ENCODE measurements at regions not wholly inside any gene's neighbourhood (a gene's known extent, or its start where the extent isn't known, plus 50 kb on each side); places are given as distances from the start of the nearest gene placed in this dataset.

DNA sequence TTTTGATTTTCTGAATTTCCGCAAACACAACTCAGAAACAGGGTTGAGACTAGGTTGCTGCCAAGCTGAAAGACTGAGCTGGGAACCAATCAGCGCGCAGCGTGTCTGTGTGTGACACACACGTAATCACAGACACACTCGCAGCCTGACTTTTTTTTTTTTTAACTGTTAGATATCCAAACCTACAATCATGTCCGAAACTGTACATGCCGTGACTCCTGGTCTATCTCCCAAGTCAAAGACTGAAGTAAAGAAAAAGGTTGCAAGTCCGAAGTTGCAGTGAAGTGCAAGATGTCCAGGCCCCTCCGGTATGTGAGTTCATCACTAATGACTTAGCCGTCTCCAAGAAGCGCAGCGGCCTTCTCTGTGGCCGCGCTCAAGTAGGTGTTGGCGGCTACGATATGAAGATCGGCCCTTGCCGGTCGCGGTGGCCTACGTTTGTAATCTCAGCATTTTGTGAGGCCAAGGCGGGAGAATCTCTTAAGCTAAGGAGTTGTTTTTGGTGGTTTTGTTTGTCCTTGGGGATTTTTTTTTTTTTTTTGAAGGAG, 108.2 kb downstream of the HFE start:
- Histone ChIP-seq H2AFZ (ENCODE audit: low read depth, low read length) (no peak overlapping the region), H3K79me2 (ENCODE audit: insufficient read depth, low read length) (peaks cover 54% of the 10 kb centered on the region), H3K27ac (ENCODE audit: low read length) (peak overlapping the region; percentile 100), H3K4me2 (ENCODE audit: insufficient read depth, low read length) (peak overlapping the region; percentile 69), H3K4me3 (ENCODE audit: low read depth in 1 of 2, low read length in 2 of 2) (peak overlapping the region; percentile 75 to 76), H3K9me3 (ENCODE audit: insufficient read depth, low read length, severe bottlenecking) (no peaks in the 10 kb centered on the region), H3K9ac (ENCODE audit: low read depth, low read length) (peak overlapping the region; percentile 91), H4K20me1 (ENCODE audit: insufficient read depth, low read length) (peaks cover 15% of the 10 kb centered on the region), H3K27me3 (ENCODE audit: insufficient read depth, low read length, poor library complexity) (no peaks in the 10 kb centered on the region), H3K36me3 (ENCODE audit: insufficient read depth, low read length) (peaks cover 9% of the 10 kb centered on the region), H3K4me1 (ENCODE audit: insufficient read depth, low read length) (peaks cover 15% of the 10 kb centered on the region)
- peak; percentile 37 for ATAC-seq (ENCODE audit: insufficient read depth, low read depth)
- DNase-seq, result peak; percentile 90
- TF ChIP-seq, protein P1, sequence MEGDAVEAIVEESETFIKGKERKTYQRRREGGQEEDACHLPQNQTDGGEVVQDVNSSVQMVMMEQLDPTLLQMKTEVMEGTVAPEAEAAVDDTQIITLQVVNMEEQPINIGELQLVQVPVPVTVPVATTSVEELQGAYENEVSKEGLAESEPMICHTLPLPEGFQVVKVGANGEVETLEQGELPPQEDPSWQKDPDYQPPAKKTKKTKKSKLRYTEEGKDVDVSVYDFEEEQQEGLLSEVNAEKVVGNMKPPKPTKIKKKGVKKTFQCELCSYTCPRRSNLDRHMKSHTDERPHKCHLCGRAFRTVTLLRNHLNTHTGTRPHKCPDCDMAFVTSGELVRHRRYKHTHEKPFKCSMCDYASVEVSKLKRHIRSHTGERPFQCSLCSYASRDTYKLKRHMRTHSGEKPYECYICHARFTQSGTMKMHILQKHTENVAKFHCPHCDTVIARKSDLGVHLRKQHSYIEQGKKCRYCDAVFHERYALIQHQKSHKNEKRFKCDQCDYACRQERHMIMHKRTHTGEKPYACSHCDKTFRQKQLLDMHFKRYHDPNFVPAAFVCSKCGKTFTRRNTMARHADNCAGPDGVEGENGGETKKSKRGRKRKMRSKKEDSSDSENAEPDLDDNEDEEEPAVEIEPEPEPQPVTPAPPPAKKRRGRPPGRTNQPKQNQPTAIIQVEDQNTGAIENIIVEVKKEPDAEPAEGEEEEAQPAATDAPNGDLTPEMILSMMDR (IDR thresholded peaks at IDR 0.05; ENCODE audit: borderline replicate concordance, extremely low read depth, low read length, poor library complexity, severe bottlenecking), result no peak
- TF ChIP-seq EZH2 (IDR thresholded peaks at IDR 0.05; ENCODE audit: borderline replicate concordance, low read depth, low read length, severe bottlenecking), result no peak

- peaks cover 54% of the 10 kb centered on the region for H3K79me2 ChIP-seq (ENCODE audit: insufficient read depth, low read length)
- ATAC-seq (ENCODE audit: insufficient read depth, low read depth) (no peak), DNase-seq (peak; percentile 70)
- H3K36me3 ChIP-seq (ENCODE audit: insufficient read depth, low read length), result peaks cover 9% of the 10 kb centered on the region
- H3K4me1 ChIP-seq (ENCODE audit: insufficient read depth, low read length), result peaks cover 22% of the 10 kb centered on the region
- no peak overlapping the region for H2AFZ ChIP-seq (ENCODE audit: low read depth, low read length)
- H3K4me2 ChIP-seq (ENCODE audit: insufficient read depth, low read length), result peak overlapping the region; percentile 69
- peak overlapping the region; percentile 75 to 76 for H3K4me3 ChIP-seq (ENCODE audit: low read depth in 1 of 2, low read length in 2 of 2)
- no peaks in the 10 kb centered on the region for H3K27me3 ChIP-seq (ENCODE audit: insufficient read depth, low read length, poor library complexity)
- peaks cover 15% of the 10 kb centered on the region for H4K20me1 ChIP-seq (ENCODE audit: insufficient read depth, low read length)
- H3K9me3 ChIP-seq (ENCODE audit: insufficient read depth, low read length, severe bottlenecking), result no peaks in the 10 kb centered on the region
- H3K27ac ChIP-seq (ENCODE audit: low read length), result peak overlapping the region; percentile 100
- H3K9ac ChIP-seq (ENCODE audit: low read depth, low read length), result peak overlapping the region; percentile 91
- TF ChIP-seq, protein P1 (IDR thresholded peaks at IDR 0.05; ENCODE audit: borderline replicate concordance, extremely low read depth, low read length, poor library complexity, severe bottlenecking), result no peak
- no peak for TF ChIP-seq EZH2 (IDR thresholded peaks at IDR 0.05; ENCODE audit: borderline replicate concordance, low read depth, low read length, severe bottlenecking)
Measured at GRCh38 chr6:26195924-26196845, 109.0 kb downstream of the HFE start.

- Histone ChIP-seq H3K4me2 (ENCODE audit: insufficient read depth, low read length) (peak overlapping the region; percentile 69), H2AFZ (ENCODE audit: low read depth, low read length) (no peak overlapping the region), H3K27ac (ENCODE audit: low read length) (peak overlapping the region; percentile 100), H3K4me3 (ENCODE audit: low read depth in 1 of 2, low read length in 2 of 2) (peak overlapping the region; percentile 75 to 76), H3K9ac (ENCODE audit: low read depth, low read length) (peak overlapping the region; percentile 91), H3K36me3 (ENCODE audit: insufficient read depth, low read length) (peaks cover 9% of the 10 kb centered on the region), H3K9me3 (ENCODE audit: insufficient read depth, low read length, severe bottlenecking) (no peaks in the 10 kb centered on the region), H3K4me1 (ENCODE audit: insufficient read depth, low read length) (peaks cover 29% of the 10 kb centered on the region), H3K79me2 (ENCODE audit: insufficient read depth, low read length) (peaks cover 55% of the 10 kb centered on the region), H3K27me3 (ENCODE audit: insufficient read depth, low read length, poor library complexity) (no peaks in the 10 kb centered on the region), H4K20me1 (ENCODE audit: insufficient read depth, low read length) (peaks cover 15% of the 10 kb centered on the region)
- peak; percentile 92 for DNase-seq
- TF ChIP-seq, protein P1 (IDR thresholded peaks at IDR 0.05; ENCODE audit: borderline replicate concordance, extremely low read depth, low read length, poor library complexity, severe bottlenecking), result peak; percentile 25
- TF ChIP-seq EZH2 (IDR thresholded peaks at IDR 0.05; ENCODE audit: borderline replicate concordance, low read depth, low read length, severe bottlenecking), result no peak
- ATAC-seq (ENCODE audit: insufficient read depth, low read depth), result peak; percentile 58
Measured at GRCh38 chr6:26196846-26197635, 109.8 kb downstream of the HFE start.
